Bronchial epithelial cell (primary cell): ENCODE measurements at regions not wholly inside any gene's neighbourhood (a gene's known extent, or its start where the extent isn't known, plus 50 kb on each side); places are given as distances from the start of the nearest gene placed in this dataset.
"Not testable (repeated sequence)": the region's sequence is repeated elsewhere in the genome, so short reads cannot be mapped to it uniquely, and the experiment has no call there.

ENCODE experiments used
- DNase-seq: peaks from one replicate; pipeline ENCODE4 v3.0.0-alpha.2; 2010; ENCODE audit warnings: low read depth
- FAIRE-seq: peaks from 2 replicates; lab custom pipeline; 2011; peaks lifted over from hg19 to GRCh38; lab: Jason Lieb, UNC
- H3K27me3 ChIP-seq: 2 replicates; pipeline ENCODE4 v1.5.1; 2011; ENCODE audit warnings: low read length; ENCODE audit not compliant: control insufficient read depth, insufficient read depth
- H3K36me3 ChIP-seq: 2 replicates; pipeline ENCODE4 v1.5.1; 2011; ENCODE audit warnings: low read length; ENCODE audit not compliant: control insufficient read depth, insufficient read depth
- H3K4me3 ChIP-seq: 2 replicates; pipeline ENCODE4 v1.5.1; 2011; ENCODE audit warnings: mild to moderate bottlenecking, low read depth, low read length, control low read depth
- CTCF ChIP-seq: IDR thresholded peaks from 2 replicates; pipeline ENCODE4 v1.5.1; 2011; ENCODE audit warnings: mild to moderate bottlenecking, moderate library complexity, low read length, control low read depth, inconsistent platforms; ENCODE audit not compliant: insufficient read depth, severe bottlenecking

- no peak overlapping the region for H3K4me3 ChIP-seq
- H3K27me3 ChIP-seq: no peaks in the 10 kb centered on the region
- DNase-seq (no peak), FAIRE-seq (no peak)
- TF ChIP-seq CTCF: no peak
- no peaks in the 10 kb centered on the region for H3K36me3 ChIP-seq
These were observed 75.4 kb downstream of the RGS2 start for GRCh38 chr1:192884241-192884640.

- DNase-seq, H3K36me3 ChIP-seq, FAIRE-seq, H3K4me3 ChIP-seq, H3K27me3 ChIP-seq: not testable (repeated sequence)
These were observed 76.5 kb downstream of the RGS2 start for GRCh38 chr1:192885387-192885786.

- DNase-seq (no peak), FAIRE-seq (no peak)
- H3K4me3 ChIP-seq: no peak overlapping the region
- no peak for TF ChIP-seq CTCF
- H3K36me3 ChIP-seq: no peaks in the 10 kb centered on the region
- no peaks in the 10 kb centered on the region for H3K27me3 ChIP-seq
These were observed 78.6 kb downstream of the RGS2 start for GRCh38 chr1:192887426-192887825.

- TF ChIP-seq CTCF: no peak
- no peak overlapping the region for H3K4me3 ChIP-seq
- DNase-seq: no peak
- H3K36me3 ChIP-seq: no peaks in the 10 kb centered on the region
- FAIRE-seq: no peak
- no peaks in the 10 kb centered on the region for H3K27me3 ChIP-seq
These were observed 79.7 kb downstream of the RGS2 start for GRCh38 chr1:192888574-192888973.

GRCh38 chr1:192889082-192889481 lies 80.2 kb downstream of the RGS2 start:
- no peak overlapping the region for H3K4me3 ChIP-seq
- FAIRE-seq (no peak), DNase-seq (no peak)
- no peak for TF ChIP-seq CTCF
- H3K36me3 ChIP-seq: no peaks in the 10 kb centered on the region
- no peaks in the 10 kb centered on the region for H3K27me3 ChIP-seq

GRCh38 chr1:192890134-192890533 lies 81.3 kb downstream of the RGS2 start:
- FAIRE-seq: no peak
- Histone ChIP-seq H3K27me3 (no peaks in the 10 kb centered on the region), H3K4me3 (no peak overlapping the region), H3K36me3 (no peaks in the 10 kb centered on the region)
- no peak for DNase-seq
- TF ChIP-seq CTCF: no peak

GRCh38 chr1:192892934-192893333 lies 84.1 kb downstream of the RGS2 start:
- FAIRE-seq (no peak), DNase-seq (peak; percentile 98)
- H3K27me3 ChIP-seq: no peaks in the 10 kb centered on the region
- TF ChIP-seq CTCF: no peak
- no peak overlapping the region for H3K4me3 ChIP-seq
- H3K36me3 ChIP-seq: no peaks in the 10 kb centered on the region

- not testable (repeated sequence) for H3K27me3 ChIP-seq, H3K36me3 ChIP-seq, FAIRE-seq, DNase-seq, H3K4me3 ChIP-seq
These were observed 86.6 kb downstream of the RGS2 start for GRCh38 chr1:192895487-192895886.
